ENCODE measurements at regions not wholly inside any gene's neighbourhood (a gene's known extent, or its start where the extent isn't known, plus 50 kb on each side); places are given as distances from the start of the nearest gene placed in this dataset.

- TF ChIP-seq EZH2 (IDR thresholded peaks at IDR 0.05; ENCODE audit: insufficient read depth, poor library complexity, severe bottlenecking) (no peak), EZH2phosphoT487 (IDR thresholded peaks at IDR 0.05; ENCODE audit: insufficient read depth, low read depth) (no peak)
Observed at GRCh38 chr12:11508699-11509098, 113.3 kb upstream of the PRB2 start.

All from GM23248 (cell line).